GM23338 (cell line): ENCODE measurements at regions not wholly inside any gene's neighbourhood (a gene's known extent, or its start where the extent isn't known, plus 50 kb on each side); places are given as distances from the start of the nearest gene placed in this dataset.

Experiments used
- CREB1 ChIP-seq: fragments of 250-450 bp; sonication (Bioruptor Pico); IDR thresholded peaks from 2 replicates; pipeline ENCODE4 v1.5.0; 2020; ENCODE audit warnings: low read depth, mild to moderate bottlenecking, moderate library complexity
- EZH2 ChIP-seq: fragments of 200-600 bp; sonication (generic); IDR thresholded peaks from one replicate; pipeline ENCODE4 v1.8.0; 2017; ENCODE audit warnings: antibody characterized with exemption, mild to moderate bottlenecking, low read depth; ENCODE audit not compliant: unreplicated experiment
- EZH2phosphoT487 ChIP-seq: fragments of 200-600 bp; sonication (generic); IDR thresholded peaks from one replicate; pipeline ENCODE4 v1.8.1; 2018; ENCODE audit warnings: antibody characterized with exemption; ENCODE audit not compliant: unreplicated experiment
- NANOG ChIP-seq: IDR thresholded peaks from 2 replicates; pipeline ENCODE4 v1.6.1; 2016; ENCODE audit warnings: antibody characterized with exemption, borderline replicate concordance
- POLR2AphosphoS5 ChIP-seq: IDR thresholded peaks from 2 replicates; pipeline ENCODE4 v1.6.1; 2016; ENCODE audit warnings: antibody characterized with exemption, low read depth
- TF ChIP-seq, protein P1 (sequence below), 2 experiments: fragments of 200-600 bp in 1 of 2; sonication (generic) in 1 of 2; conservative IDR thresholded peaks; 2 replicates each; pipeline versions ENCODE4 v1.5.1 to v1.6.1; 2016 to 2017; ENCODE audit warnings: antibody characterized with exemption in 2 of 2, low read depth in 2 of 2, mild to moderate bottlenecking in 2 of 2, moderate library complexity in 1 of 2
- TF ChIP-seq, protein P2 (sequence below): IDR thresholded peaks from one replicate; pipeline ENCODE4 v1.6.1; 2018; ENCODE audit warnings: antibody characterized with exemption; ENCODE audit not compliant: unreplicated experiment

DNA sequence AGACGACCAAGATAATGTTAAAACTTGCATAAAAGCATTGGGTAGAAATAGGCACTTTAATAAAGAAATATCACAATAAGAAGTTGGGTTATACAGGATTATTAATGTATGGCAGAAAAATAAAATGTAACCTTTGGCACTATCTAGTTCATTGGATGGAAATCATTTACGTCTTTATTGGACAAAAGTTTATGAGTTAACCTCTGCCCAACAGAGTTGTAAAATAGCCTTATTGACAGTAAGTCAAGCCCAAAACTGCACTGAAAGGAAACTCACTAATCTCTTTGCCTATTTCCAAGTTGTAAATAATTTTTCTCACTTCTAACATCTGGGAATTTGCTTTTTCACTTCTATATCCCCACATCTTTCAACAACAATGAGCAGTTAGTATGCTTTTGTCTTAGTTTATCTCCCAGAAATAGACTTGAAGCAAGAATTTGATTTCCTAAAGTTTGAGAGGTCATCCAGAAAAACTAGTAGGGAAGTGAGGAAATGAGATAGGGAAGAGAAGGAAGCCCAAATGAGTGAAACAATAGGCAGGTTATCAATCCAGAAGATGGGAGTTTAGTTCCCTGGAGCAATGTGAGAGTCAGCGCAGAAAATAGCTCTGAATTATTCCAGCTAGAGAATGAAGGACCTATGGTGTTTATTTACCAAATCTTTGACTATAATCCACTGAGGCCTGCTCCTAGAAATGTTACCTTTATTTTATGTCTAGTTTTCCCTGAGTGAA, 434.8 kb downstream of the CCER1 start:
- TF ChIP-seq, protein P1, sequence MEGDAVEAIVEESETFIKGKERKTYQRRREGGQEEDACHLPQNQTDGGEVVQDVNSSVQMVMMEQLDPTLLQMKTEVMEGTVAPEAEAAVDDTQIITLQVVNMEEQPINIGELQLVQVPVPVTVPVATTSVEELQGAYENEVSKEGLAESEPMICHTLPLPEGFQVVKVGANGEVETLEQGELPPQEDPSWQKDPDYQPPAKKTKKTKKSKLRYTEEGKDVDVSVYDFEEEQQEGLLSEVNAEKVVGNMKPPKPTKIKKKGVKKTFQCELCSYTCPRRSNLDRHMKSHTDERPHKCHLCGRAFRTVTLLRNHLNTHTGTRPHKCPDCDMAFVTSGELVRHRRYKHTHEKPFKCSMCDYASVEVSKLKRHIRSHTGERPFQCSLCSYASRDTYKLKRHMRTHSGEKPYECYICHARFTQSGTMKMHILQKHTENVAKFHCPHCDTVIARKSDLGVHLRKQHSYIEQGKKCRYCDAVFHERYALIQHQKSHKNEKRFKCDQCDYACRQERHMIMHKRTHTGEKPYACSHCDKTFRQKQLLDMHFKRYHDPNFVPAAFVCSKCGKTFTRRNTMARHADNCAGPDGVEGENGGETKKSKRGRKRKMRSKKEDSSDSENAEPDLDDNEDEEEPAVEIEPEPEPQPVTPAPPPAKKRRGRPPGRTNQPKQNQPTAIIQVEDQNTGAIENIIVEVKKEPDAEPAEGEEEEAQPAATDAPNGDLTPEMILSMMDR (conservative IDR thresholded peaks at IDR 0.05; ENCODE audit: low read depth in 2 of 2): no peak
- TF ChIP-seq EZH2: no peak
- no peak for TF ChIP-seq POLR2AphosphoS5
- no peak for TF ChIP-seq NANOG
- no peak for TF ChIP-seq CREB1 (CRISPR knock-in tag)
- TF ChIP-seq, protein P2, sequence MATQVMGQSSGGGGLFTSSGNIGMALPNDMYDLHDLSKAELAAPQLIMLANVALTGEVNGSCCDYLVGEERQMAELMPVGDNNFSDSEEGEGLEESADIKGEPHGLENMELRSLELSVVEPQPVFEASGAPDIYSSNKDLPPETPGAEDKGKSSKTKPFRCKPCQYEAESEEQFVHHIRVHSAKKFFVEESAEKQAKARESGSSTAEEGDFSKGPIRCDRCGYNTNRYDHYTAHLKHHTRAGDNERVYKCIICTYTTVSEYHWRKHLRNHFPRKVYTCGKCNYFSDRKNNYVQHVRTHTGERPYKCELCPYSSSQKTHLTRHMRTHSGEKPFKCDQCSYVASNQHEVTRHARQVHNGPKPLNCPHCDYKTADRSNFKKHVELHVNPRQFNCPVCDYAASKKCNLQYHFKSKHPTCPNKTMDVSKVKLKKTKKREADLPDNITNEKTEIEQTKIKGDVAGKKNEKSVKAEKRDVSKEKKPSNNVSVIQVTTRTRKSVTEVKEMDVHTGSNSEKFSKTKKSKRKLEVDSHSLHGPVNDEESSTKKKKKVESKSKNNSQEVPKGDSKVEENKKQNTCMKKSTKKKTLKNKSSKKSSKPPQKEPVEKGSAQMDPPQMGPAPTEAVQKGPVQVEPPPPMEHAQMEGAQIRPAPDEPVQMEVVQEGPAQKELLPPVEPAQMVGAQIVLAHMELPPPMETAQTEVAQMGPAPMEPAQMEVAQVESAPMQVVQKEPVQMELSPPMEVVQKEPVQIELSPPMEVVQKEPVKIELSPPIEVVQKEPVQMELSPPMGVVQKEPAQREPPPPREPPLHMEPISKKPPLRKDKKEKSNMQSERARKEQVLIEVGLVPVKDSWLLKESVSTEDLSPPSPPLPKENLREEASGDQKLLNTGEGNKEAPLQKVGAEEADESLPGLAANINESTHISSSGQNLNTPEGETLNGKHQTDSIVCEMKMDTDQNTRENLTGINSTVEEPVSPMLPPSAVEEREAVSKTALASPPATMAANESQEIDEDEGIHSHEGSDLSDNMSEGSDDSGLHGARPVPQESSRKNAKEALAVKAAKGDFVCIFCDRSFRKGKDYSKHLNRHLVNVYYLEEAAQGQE: no peak
- no peak for TF ChIP-seq EZH2phosphoT487
